H9 (cell line): ENCODE measurements at regions not wholly inside any gene's neighbourhood (a gene's known extent, or its start where the extent isn't known, plus 50 kb on each side); places are given as distances from the start of the nearest gene placed in this dataset.

Experiments
- DNase-seq: peaks from one replicate; pipeline ENCODE4 v3.0.0-alpha.2; 2017
- H2AFZ ChIP-seq: one replicate; pipeline ENCODE4 v1.6.1; 2013; ENCODE audit warnings: mild to moderate bottlenecking, low read length, control low read depth, moderate library complexity
- H2AK5ac ChIP-seq: 2 replicates; pipeline ENCODE4 v1.6.1; 2013; ENCODE audit warnings: low read length, control low read depth, mixed read lengths; ENCODE audit not compliant: insufficient read length
- H2BK120ac ChIP-seq: one replicate; pipeline ENCODE4 v1.6.1; 2013; ENCODE audit warnings: low read depth, mild to moderate bottlenecking, low read length, control low read depth, inconsistent platforms; ENCODE audit not compliant: poor library complexity, severe bottlenecking
- H2BK12ac ChIP-seq: 2 replicates; pipeline ENCODE4 v1.6.1; 2013; ENCODE audit warnings: low read length, control low read depth, mixed read lengths, low read depth; ENCODE audit not compliant: insufficient read length
- H2BK15ac ChIP-seq: 2 replicates; pipeline ENCODE4 v1.6.1; 2013; ENCODE audit warnings: low read depth, low read length, control low read depth
- H2BK20ac ChIP-seq: one replicate; pipeline ENCODE4 v1.6.1; 2013; ENCODE audit warnings: low read depth, mild to moderate bottlenecking, low read length, control low read depth, inconsistent platforms; ENCODE audit not compliant: poor library complexity, severe bottlenecking
- H2BK5ac ChIP-seq: 2 replicates; pipeline ENCODE4 v1.6.1; 2013; ENCODE audit warnings: low read length, control low read depth, mixed read lengths; ENCODE audit not compliant: insufficient read length
- H3K14ac ChIP-seq: 2 replicates; pipeline ENCODE4 v1.6.1; 2013; ENCODE audit warnings: low read length, control low read depth; ENCODE audit not compliant: insufficient read depth
- H3K18ac ChIP-seq: 2 replicates; pipeline ENCODE4 v1.6.1; 2013; ENCODE audit warnings: low read depth, mild to moderate bottlenecking, mixed read lengths, low read length, control low read depth; ENCODE audit not compliant: insufficient read length
- H3K23ac ChIP-seq: 2 replicates; pipeline ENCODE4 v1.6.1; 2013; ENCODE audit warnings: low read length, control low read depth, mixed read lengths, low read depth; ENCODE audit not compliant: insufficient read length
- H3K23me2 ChIP-seq: 2 replicates; pipeline ENCODE4 v1.6.1; 2013; ENCODE audit warnings: low read depth, mild to moderate bottlenecking, mixed read lengths, low read length, control low read depth; ENCODE audit not compliant: insufficient read length, poor library complexity, severe bottlenecking
- H3K27ac ChIP-seq: 2 replicates; pipeline ENCODE4 v1.5.1; 2013; ENCODE audit warnings: low read length, control low read depth, mixed read lengths, low read depth; ENCODE audit not compliant: insufficient read length
- H3K27me3 ChIP-seq: 2 replicates; pipeline ENCODE4 v1.6.1; 2013; ENCODE audit warnings: low read length, control low read depth, inconsistent platforms; ENCODE audit not compliant: insufficient read depth
- H3K4ac ChIP-seq: 2 replicates; pipeline ENCODE4 v1.6.1; 2013; ENCODE audit warnings: low read depth, mild to moderate bottlenecking, control low read depth, inconsistent platforms, low read length, moderate library complexity
- H3K4me1 ChIP-seq: 2 replicates; pipeline ENCODE4 v1.6.1; 2013; ENCODE audit warnings: low read length, control low read depth, inconsistent platforms; ENCODE audit not compliant: insufficient read depth
- H3K4me2 ChIP-seq: 2 replicates; pipeline ENCODE4 v1.6.1; 2013; ENCODE audit warnings: low read length, control low read depth, mixed read lengths; ENCODE audit not compliant: insufficient read length, insufficient read depth
- H3K56ac ChIP-seq: 2 replicates; pipeline ENCODE4 v1.6.1; 2013; ENCODE audit warnings: low read depth, mild to moderate bottlenecking, mixed read lengths, low read length, control low read depth; ENCODE audit not compliant: insufficient read length
- H3K79me1 ChIP-seq: 2 replicates; pipeline ENCODE4 v1.6.1; 2013; ENCODE audit warnings: low read depth, mild to moderate bottlenecking, moderate library complexity, low read length, control low read depth, inconsistent platforms; ENCODE audit not compliant: insufficient read depth, poor library complexity, severe bottlenecking
- H3K79me2 ChIP-seq: 2 replicates; pipeline ENCODE4 v1.6.1; 2013; ENCODE audit warnings: low read length, control low read depth, inconsistent platforms; ENCODE audit not compliant: insufficient read depth
- H3K9ac ChIP-seq: 2 replicates; pipeline ENCODE4 v1.6.1; 2013; ENCODE audit warnings: low read length, control low read depth, mixed read lengths; ENCODE audit not compliant: insufficient read length; ENCODE audit errors: extremely low read depth
- H3K9me3 ChIP-seq: one replicate; pipeline ENCODE4 v1.6.1; 2013; ENCODE audit warnings: low read depth, low read length, inconsistent platforms; ENCODE audit not compliant: control insufficient read depth
- H3T11ph ChIP-seq: one replicate; pipeline ENCODE4 v1.6.1; 2013; ENCODE audit warnings: mild to moderate bottlenecking, low read length, control low read depth, inconsistent platforms
- H4K20me1 ChIP-seq: one replicate; pipeline ENCODE4 v1.6.1; 2013; ENCODE audit not compliant: control insufficient read depth, insufficient read length, insufficient read depth
- H4K5ac ChIP-seq: 2 replicates; pipeline ENCODE4 v1.6.1; 2013; ENCODE audit warnings: low read depth, mild to moderate bottlenecking, mixed read lengths, low read length, control low read depth; ENCODE audit not compliant: insufficient read length
- H4K8ac ChIP-seq: replicated peaks from 2 replicates; pipeline ENCODE4 v1.6.1; 2013; ENCODE audit warnings: low read length, control low read depth, mixed read lengths, low read depth; ENCODE audit not compliant: insufficient read length
- H4K91ac ChIP-seq: 2 replicates; pipeline ENCODE4 v1.6.1; 2013; ENCODE audit warnings: low read depth, mild to moderate bottlenecking, moderate library complexity, mixed read lengths, low read length, control low read depth; ENCODE audit not compliant: insufficient read length
- H3K27ac Mint-ChIP-seq, 3 experiments: 2 replicates in 2 of 3; 3 replicates in 1 of 3; pipeline ENCODE4 v1.8.0; 2020 to 2021; ENCODE audit warnings: mixed read lengths in 3 of 3, mild to moderate bottlenecking in 1 of 3, moderate library complexity in 1 of 3
- H3K27me3 Mint-ChIP-seq: 2 replicates; pipeline ENCODE4 v1.8.0; 2021; ENCODE audit warnings: low read depth, mild to moderate bottlenecking, moderate library complexity, mixed read lengths
- H3K36me3 Mint-ChIP-seq, 3 experiments: 2 replicates in 2 of 3; 3 replicates in 1 of 3; pipeline ENCODE4 v1.8.0; 2020 to 2021; ENCODE audit warnings: low read depth in 3 of 3, mixed read lengths in 3 of 3; ENCODE audit not compliant: insufficient read depth in 1 of 3
- H3K4me1 Mint-ChIP-seq, 2 experiments: 2 replicates each; pipeline ENCODE4 v1.8.0; 2020; ENCODE audit warnings: mixed read lengths in 2 of 2
- H3K4me3 Mint-ChIP-seq, 2 experiments: 2 replicates in 1 of 2; 3 replicates in 1 of 2; pipeline ENCODE4 v1.8.0; 2020 to 2021; ENCODE audit warnings: mild to moderate bottlenecking in 2 of 2, mixed read lengths in 2 of 2, moderate library complexity in 1 of 2
- H3K9me3 Mint-ChIP-seq, 2 experiments: 2 replicates in 1 of 2; 3 replicates in 1 of 2; pipeline ENCODE4 v1.8.0; 2020; ENCODE audit warnings: mild to moderate bottlenecking in 2 of 2, mixed read lengths in 2 of 2, moderate library complexity in 1 of 2
- CTCF ChIP-seq: fragments of 200-600 bp; sonication (generic); conservative IDR thresholded peaks from 3 replicates; pipeline ENCODE4 v1.8.0; 2021; ENCODE audit warnings: antibody characterized with exemption, mild to moderate bottlenecking
- WGBS: extraction: QIAGEN DNeasy Blood & Tissue Kit; methylation state at CpG from one replicate; pipeline ENCODE4 v1.1.7; 2013; ENCODE audit warnings: missing lambda C conversion rate, low lambda C conversion rate, mixed read lengths; ENCODE audit not compliant: insufficient read length; ENCODE audit errors: extremely low coverage; 5-methylcytosine and 5-hydroxymethylcytosine counted together

GRCh38 chr2:65587779-65588178, 155.4 kb upstream of the SPRED2 start:
- H3K27me3 ChIP-seq: no peaks in the 10 kb centered on the region
- no peaks in the 10 kb centered on the region for H3K79me1 ChIP-seq
- Mint-ChIP-seq H3K36me3 (peaks cover 0 to 8% (median 0%) of the 10 kb centered on the region in 3 experiments; a peak in 3 of 7 replicates), H3K4me1 (peaks cover 8 to 11% of the 10 kb centered on the region in 2 experiments), H3K4me3 (no peak overlapping the region), H3K27ac (no peak overlapping the region), H3K9me3 (peaks cover 3 to 5% of the 10 kb centered on the region in 2 experiments; a peak in 4 of 5 replicates), H3K27me3 (no peaks in the 10 kb centered on the region; the same call in 1 of the 2 replicates)
- no peak overlapping the region for H2AK5ac ChIP-seq
- H4K8ac ChIP-seq: no peak overlapping the region
- WGBS: no CpG with 5 or more reads among the region's 4 CpGs
- H3K79me2 ChIP-seq: no peaks in the 10 kb centered on the region
- H3K4me1 ChIP-seq: no peaks in the 10 kb centered on the region
- no peaks in the 10 kb centered on the region for H3K9me3 ChIP-seq
- no peak overlapping the region for H4K91ac ChIP-seq
- H3T11ph ChIP-seq: no peak overlapping the region
- no peak overlapping the region for H3K27ac ChIP-seq
- no peak for DNase-seq
- no peak overlapping the region for H3K14ac ChIP-seq
- H3K4ac ChIP-seq: no peak overlapping the region
- no peaks in the 10 kb centered on the region for H4K20me1 ChIP-seq
- TF ChIP-seq CTCF: no peak
- no peak overlapping the region for H3K23ac ChIP-seq
- H2BK12ac ChIP-seq: no peak overlapping the region
- no peak overlapping the region for H2AFZ ChIP-seq
- H2BK20ac ChIP-seq: no peak overlapping the region
- H3K23me2 ChIP-seq: no peaks in the 10 kb centered on the region
- no peak overlapping the region for H3K18ac ChIP-seq
- no peak overlapping the region for H2BK5ac ChIP-seq
- no peak overlapping the region for H2BK15ac ChIP-seq
- no peak overlapping the region for H3K4me2 ChIP-seq
- H2BK120ac ChIP-seq: no peak overlapping the region
- H3K56ac ChIP-seq: no peak overlapping the region
- no peak overlapping the region for H4K5ac ChIP-seq
- no peak overlapping the region for H3K9ac ChIP-seq
